ENCODE measurements at regions not wholly inside any gene's neighbourhood (a gene's known extent, or its start where the extent isn't known, plus 50 kb on each side); places are given as distances from the start of the nearest gene placed in this dataset.

- TF ChIP-seq SMAD4 (CRISPR knock-in tag; conservative IDR thresholded peaks at IDR 0.05) (no peak), ZNF75A (CRISPR knock-in tag; IDR thresholded peaks at IDR 0.05) (no peak), ZNF408 (CRISPR knock-in tag; IDR thresholded peaks at IDR 0.05; ENCODE audit: low read depth) (no peak), PRMT5 (CRISPR knock-in tag; IDR thresholded peaks at IDR 0.05) (no peak), ZBTB11 (CRISPR knock-in tag; IDR thresholded peaks at IDR 0.05) (no peak), FUS (optimal IDR thresholded peaks at IDR 0.05; ENCODE audit: low read depth, low read length) (no peak), L3MBTL2 (IDR thresholded peaks at IDR 0.05) (no peak), MYNN (IDR thresholded peaks at IDR 0.05) (no peak), MYNN (CRISPR knock-in tag; IDR thresholded peaks at IDR 0.05) (no peak), ZNF253 (CRISPR knock-in tag; conservative IDR thresholded peaks at IDR 0.05) (no peak), ZNF766 (CRISPR knock-in tag; conservative IDR thresholded peaks at IDR 0.05) (0 out of 2 replicates have a peak, but pooled peaks have one; percentile 53), ZNF354B (CRISPR knock-in tag; IDR thresholded peaks at IDR 0.05) (no peak), ZNF143 (CRISPR knock-in tag; IDR thresholded peaks at IDR 0.05) (no peak), TGIF2 (CRISPR knock-in tag; IDR thresholded peaks at IDR 0.05) (no peak), STAT6 (CRISPR knock-in tag; IDR thresholded peaks at IDR 0.05) (no peak), NR4A1 (CRISPR knock-in tag; IDR thresholded peaks at IDR 0.05) (no peak), NR4A1 (tag; IDR thresholded peaks at IDR 0.05) (no peak), ZNF431 (CRISPR knock-in tag; IDR thresholded peaks at IDR 0.05) (no peak), ZNF224 (CRISPR knock-in tag; IDR thresholded peaks at IDR 0.05) (no peak), E2F6 (IDR thresholded peaks at IDR 0.05; ENCODE audit: borderline replicate concordance in 1 of 2, extremely low read depth in 1 of 2, insufficient read depth in 1 of 2, insufficient read length in 1 of 2, low read depth in 1 of 2, low read length in 1 of 2, poor library complexity in 1 of 2, severe bottlenecking in 1 of 2) (no peak), JUNB (CRISPR knock-in tag; conservative IDR thresholded peaks at IDR 0.05) (no peak), HNRNPLL (IDR thresholded peaks at IDR 0.05; ENCODE audit: low read depth, low read length, poor library complexity, severe bottlenecking) (no peak), NR2F6 (CRISPR knock-in tag; IDR thresholded peaks at IDR 0.05) (no peak), CBFA2T2 (conservative IDR thresholded peaks at IDR 0.05) (peak; percentile 88), ZNF707 (CRISPR knock-in tag; conservative IDR thresholded peaks at IDR 0.05) (no peak)
Observed at GRCh38 chr2:144151405-144151804, 368.5 kb downstream of the ZEB2 start (continued).
